HG03175 (cell line): ENCODE measurements at regions not wholly inside any gene's neighbourhood (a gene's known extent, or its start where the extent isn't known, plus 50 kb on each side); places are given as distances from the start of the nearest gene placed in this dataset.

Experiments used
- ATAC-seq: cut with Tn5 transposase; IDR thresholded peaks from one replicate; pipeline ENCODE4 v1.9.1; 2021; ENCODE audit warnings: mild to moderate bottlenecking, moderate library complexity; ENCODE audit not compliant: unreplicated experiment

GRCh38 chr12:63266988-63267387 lies 116.0 kb upstream of the AVPR1A start:
- ATAC-seq = no peak

GRCh38 chr12:63264629-63265028 lies 113.6 kb upstream of the AVPR1A start:
- ATAC-seq = no peak

- no peak for ATAC-seq
Observed at GRCh38 chr12:63250486-63250885, 99.5 kb upstream of the AVPR1A start.

GRCh38 chr12:63238892-63239291 lies 87.9 kb upstream of the AVPR1A start:
- no peak for ATAC-seq

- ATAC-seq = no peak
Observed at GRCh38 chr12:63232896-63233295, 81.9 kb upstream of the AVPR1A start.

GRCh38 chr12:63228853-63229252 lies 77.9 kb upstream of the AVPR1A start:
- no peak for ATAC-seq

GRCh38 chr12:63226792-63227463 lies 75.9 kb upstream of the AVPR1A start:
- ATAC-seq = no peak

- no peak for ATAC-seq
Observed at GRCh38 chr12:63224396-63224795, 73.4 kb upstream of the AVPR1A start.

- ATAC-seq = no peak
Observed at GRCh38 chr12:63223128-63223527, 72.1 kb upstream of the AVPR1A start.

- ATAC-seq = no peak
Observed at GRCh38 chr12:63222582-63222981, 71.6 kb upstream of the AVPR1A start.

- ATAC-seq = no peak
Observed at GRCh38 chr12:63220921-63221320, 69.9 kb upstream of the AVPR1A start.

- no peak for ATAC-seq
Observed at GRCh38 chr12:63212316-63212715, 61.3 kb upstream of the AVPR1A start.

- ATAC-seq = no peak
Observed at GRCh38 chr12:63208956-63209355, 58.0 kb upstream of the AVPR1A start.

- no peak for ATAC-seq
Observed at GRCh38 chr12:63206909-63207308, 55.9 kb upstream of the AVPR1A start.

GRCh38 chr12:63206494-63206893 lies 55.5 kb upstream of the AVPR1A start:
- no peak for ATAC-seq
